A549 (cell line): ENCODE measurements at regions not wholly inside any gene's neighbourhood (a gene's known extent, or its start where the extent isn't known, plus 50 kb on each side); places are given as distances from the start of the nearest gene placed in this dataset.

Experiments
- ATAC-seq, 2 experiments: fragments of 200-7000 bp in 1 of 2; fragments of >200 bp in 1 of 2; cut with Nextera tagmentation in 1 of 2; cut with Tn5 transposase in 1 of 2; 3 replicates each; pipeline versions ENCODE4 v1.8.0 to v1.9.1; 2018 to 2020; ENCODE audit warnings: mild to moderate bottlenecking in 1 of 2, moderate library complexity in 1 of 2
- CTCF ChIA-PET: fragments of 300-600 bp; sonication (Branson Sonifier 250); formaldehyde crosslinking; extraction: SDS; loops from one replicate; lab custom pipeline; 2021; ENCODE audit warnings: antibody characterized with exemption, inconsistent platforms; lab: Yijun Ruan, JAX
- POLR2A ChIA-PET: fragments of 350-600 bp; formaldehyde crosslinking; extraction: SDS; loops from one replicate; lab custom pipeline; 2021; ENCODE audit warnings: antibody characterized with exemption, inconsistent platforms; lab: Yijun Ruan, JAX
- DNase-seq, 2 experiments: peaks; one replicate each; pipeline versions ENCODE4 v3.0.0 to v3.0.0-alpha.2; 2011 to 2016; ENCODE audit warnings: low read depth in 1 of 2, low spot score in 1 of 2
- FAIRE-seq: peaks from 2 replicates; lab custom pipeline; 2011; peaks lifted over from hg19 to GRCh38; lab: Jason Lieb, UNC
- H3K27ac ChIP-seq, 2 experiments: fragments of >200 bp; sonication (Bioruptor Twin); formaldehyde crosslinking; 3 replicates each; pipeline ENCODE4 v1.5.1; 2016 to 2017
- H3K4me1 ChIP-seq: fragments of >200 bp; sonication (Bioruptor Twin); formaldehyde crosslinking; 3 replicates; pipeline ENCODE4 v1.6.1; 2016
- H3K4me2 ChIP-seq: fragments of >200 bp; sonication (Bioruptor Twin); formaldehyde crosslinking; 3 replicates; pipeline ENCODE4 v1.6.1; 2016
- H3K4me3 ChIP-seq: fragments of >200 bp; sonication (Bioruptor Twin); formaldehyde crosslinking; 3 replicates; pipeline ENCODE4 v1.5.1; 2016
- H3K9me3 ChIP-seq: fragments of >200 bp; sonication (Bioruptor Twin); formaldehyde crosslinking; 3 replicates; pipeline ENCODE4 v1.6.1; 2016
- CBX2 ChIP-seq: fragments of 200-600 bp; sonication (generic); IDR thresholded peaks from 2 replicates; pipeline ENCODE4 v1.6.1; 2016; ENCODE audit warnings: low read depth, mild to moderate bottlenecking, borderline replicate concordance
- CHD2 ChIP-seq: fragments of 150-350 bp; IDR thresholded peaks from 2 replicates; pipeline ENCODE4 v1.6.1; 2014; ENCODE audit warnings: low read length; ENCODE audit not compliant: partially characterized antibody
- EP300 ChIP-seq, 2 experiments: fragments of >200 bp; sonication (Bioruptor Twin); formaldehyde crosslinking; IDR thresholded peaks; 2 replicates in 1 of 2; 3 replicates in 1 of 2; pipeline ENCODE4 v1.6.1; 2016 to 2017
- ESRRA ChIP-seq: fragments of 150-350 bp; IDR thresholded peaks from 2 replicates; pipeline ENCODE4 v1.6.1; 2014; ENCODE audit warnings: mild to moderate bottlenecking, low read length, borderline replicate concordance
- FOXS1 ChIP-seq: fragments of 250-450 bp; sonication (Bioruptor Pico); IDR thresholded peaks from 2 replicates; pipeline ENCODE4 v1.5.0; 2020; ENCODE audit warnings: mild to moderate bottlenecking, moderate library complexity
- GATA3 ChIP-seq: IDR thresholded peaks from 2 replicates; pipeline ENCODE4 v1.6.1; 2012; ENCODE audit warnings: borderline replicate concordance
- HMGXB4 ChIP-seq: fragments of 250-450 bp; sonication (Bioruptor Pico); IDR thresholded peaks from 2 replicates; pipeline ENCODE4 v1.5.0; 2021; ENCODE audit warnings: mild to moderate bottlenecking, moderate library complexity, borderline replicate concordance
- KDM5A ChIP-seq: fragments of 200-600 bp; sonication (generic); IDR thresholded peaks from 2 replicates; pipeline ENCODE4 v1.6.1; 2016; ENCODE audit warnings: antibody characterized with exemption, mild to moderate bottlenecking
- MAX ChIP-seq: IDR thresholded peaks from 2 replicates; pipeline ENCODE4 v1.6.1; 2012
- MAZ ChIP-seq: fragments of 150-350 bp; IDR thresholded peaks from 2 replicates; pipeline ENCODE4 v1.6.1; 2014; ENCODE audit warnings: antibody characterized with exemption, low read depth, low read length, borderline replicate concordance
- MYC ChIP-seq: IDR thresholded peaks from 2 replicates; pipeline ENCODE4 v1.6.1; 2012; ENCODE audit warnings: mild to moderate bottlenecking, inconsistent platforms, low read length, improper control_type of control experiment, borderline replicate concordance
- NPAS2 ChIP-seq: fragments of 250-450 bp; sonication (Bioruptor Pico); IDR thresholded peaks from 2 replicates; pipeline ENCODE4 v1.8.0; 2022; ENCODE audit warnings: mild to moderate bottlenecking, moderate library complexity, borderline replicate concordance
- NR3C1 ChIP-seq: fragments of >200 bp; sonication (Bioruptor Twin); formaldehyde crosslinking; IDR thresholded peaks from 3 replicates; pipeline ENCODE4 v1.6.1; 2017
- PHF8 ChIP-seq: fragments of 200-600 bp; sonication (generic); IDR thresholded peaks from 2 replicates; pipeline ENCODE4 v1.6.1; 2016; ENCODE audit warnings: low read depth, mild to moderate bottlenecking, antibody characterized with exemption, moderate library complexity, borderline replicate concordance
- RAD21 ChIP-seq, 2 experiments: fragments of >200 bp in 1 of 2; sonication (Bioruptor Twin) in 1 of 2; formaldehyde crosslinking in 1 of 2; IDR thresholded peaks in 1 of 2; conservative IDR thresholded peaks in 1 of 2; 2 replicates in 1 of 2; 3 replicates in 1 of 2; pipeline ENCODE4 v1.6.1; 2012 to 2018; ENCODE audit warnings: inconsistent platforms in 1 of 2
- RARB ChIP-seq: fragments of 250-450 bp; sonication (Bioruptor Pico); IDR thresholded peaks from 2 replicates; pipeline ENCODE4 v1.8.0; 2021; ENCODE audit warnings: mild to moderate bottlenecking, moderate library complexity
- REST ChIP-seq: fragments of 200-600 bp; sonication (generic); IDR thresholded peaks from 2 replicates; pipeline ENCODE4 v1.6.1; 2016; ENCODE audit warnings: antibody characterized with exemption, mild to moderate bottlenecking, moderate library complexity
- RFX5 ChIP-seq: fragments of 450-650 bp; IDR thresholded peaks from 2 replicates; pipeline ENCODE4 v1.7.1; 2014; ENCODE audit warnings: antibody characterized with exemption, mild to moderate bottlenecking, moderate library complexity
- SREBF2 ChIP-seq: fragments of 450-650 bp; IDR thresholded peaks from 2 replicates; pipeline ENCODE4 v1.6.1; 2014; ENCODE audit warnings: mild to moderate bottlenecking, moderate library complexity
- ZFP36 ChIP-seq: fragments of 450-650 bp; IDR thresholded peaks from 2 replicates; pipeline ENCODE4 v1.6.1; 2014; ENCODE audit warnings: borderline replicate concordance; ENCODE audit not compliant: partially characterized antibody
- WGBS: methylation state at CpG from one replicate; pipeline ENCODE4 v1.1.6; 2017; ENCODE audit errors: missing lambda C conversion rate; 5-methylcytosine and 5-hydroxymethylcytosine counted together
- TF ChIP-seq, protein P1 (sequence below): fragments of 150-350 bp; IDR thresholded peaks from 2 replicates; pipeline ENCODE4 v1.6.1; 2014; ENCODE audit warnings: low read depth, mild to moderate bottlenecking, low read length

DNA sequence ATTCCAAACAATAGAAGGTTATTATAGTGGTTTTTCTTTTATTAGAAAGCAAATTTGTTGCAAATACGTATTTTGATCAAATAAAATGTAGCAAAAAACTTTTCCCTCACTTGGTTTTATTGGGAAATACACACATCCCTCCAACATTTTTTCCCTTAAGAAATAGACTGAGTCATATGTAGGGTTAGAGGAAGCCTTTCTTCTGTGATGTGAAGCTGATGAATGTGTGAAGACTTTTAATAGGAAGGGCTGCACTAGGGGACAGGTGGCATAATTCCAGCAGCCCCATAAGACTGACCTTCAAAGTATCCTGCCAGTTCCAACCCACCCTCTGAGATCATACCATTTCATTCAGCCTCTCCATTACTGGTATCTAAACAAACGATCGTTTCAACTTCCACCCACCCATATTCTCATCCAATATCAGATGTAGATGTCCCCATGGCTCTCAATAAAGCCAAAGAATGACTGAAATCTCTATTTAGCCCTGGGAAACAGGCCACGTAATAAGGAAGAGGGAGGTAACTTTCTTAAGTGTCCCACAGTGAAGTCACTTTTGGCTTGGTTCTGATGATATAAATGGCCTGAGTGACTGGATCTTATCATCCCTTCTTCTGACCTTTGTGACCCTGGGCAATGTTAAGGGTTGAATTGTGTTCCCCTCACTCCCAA is 64.7 kb upstream of the LPAR1 start (continued):
- TF ChIP-seq HMGXB4 (CRISPR knock-in tag) = no peak
- no peak for TF ChIP-seq GATA3
- no peak for TF ChIP-seq ZFP36
- TF ChIP-seq KDM5A = no peak
- no peak for TF ChIP-seq NR3C1
- TF ChIP-seq SREBF2 = no peak
- no peak for TF ChIP-seq RAD21 (conservative IDR thresholded peaks at IDR 0.05 in 1 of 2, IDR thresholded peaks at IDR 0.05 in 1 of 2)
- TF ChIP-seq ESRRA = no peak
- no peak for TF ChIP-seq FOXS1 (CRISPR knock-in tag)

DNA sequence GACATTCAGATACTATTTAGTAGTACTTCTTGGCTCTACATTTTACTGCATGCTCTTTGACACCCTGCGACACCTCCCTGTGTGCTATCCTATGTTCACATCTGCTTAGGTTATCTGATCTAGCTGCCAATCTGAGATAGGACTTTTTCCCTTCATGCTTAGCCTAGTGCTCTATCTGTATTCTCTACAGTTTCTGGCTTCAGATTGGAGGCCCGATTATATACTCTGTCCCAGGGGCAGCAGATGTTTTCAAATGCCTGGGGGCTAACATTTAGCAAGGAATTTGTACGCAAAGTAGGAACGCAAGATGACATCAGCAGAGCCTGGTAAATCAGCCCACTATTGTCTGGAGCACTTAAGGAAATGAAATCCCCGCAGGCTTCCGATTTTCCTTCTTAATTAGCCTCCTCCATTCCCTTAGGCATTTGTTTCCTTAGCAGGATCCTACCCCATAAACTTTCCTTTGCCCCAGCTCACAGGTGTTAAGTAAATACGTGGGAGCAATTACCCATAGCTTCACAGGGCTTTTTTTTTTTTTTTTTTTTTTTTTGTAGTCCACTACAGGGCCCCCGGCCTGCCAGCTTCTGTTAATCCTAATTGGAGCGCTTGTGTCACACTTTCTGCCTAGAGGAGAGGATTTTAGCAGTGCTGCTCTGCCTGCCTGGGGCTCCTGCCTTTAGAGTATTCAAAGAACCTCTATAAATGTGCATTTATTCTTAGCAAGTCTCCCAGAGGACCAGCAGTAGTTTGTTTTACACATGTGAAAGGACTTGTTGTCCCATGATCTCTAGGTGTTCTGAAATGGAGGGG is 61.1 kb upstream of the LPAR1 start:
- Histone ChIP-seq H3K4me3 (no peak overlapping the region), H3K4me2 (no peak overlapping the region), H3K4me1 (peaks cover 8% of the 10 kb centered on the region), H3K27ac (no peak overlapping the region), H3K9me3 (no peaks in the 10 kb centered on the region)
- 80% methylated on average over 9 of the region's 9 CpGs for WGBS
- ChIA-PET CTCF (no interaction called here), POLR2A (no interaction called here)
- DNase-seq (no peak), ATAC-seq (no peak), FAIRE-seq (no peak)
- TF ChIP-seq MAX (no peak), MAZ (no peak), EP300 (IDR thresholded peaks at IDR 0.05) (no peak), REST (no peak), CHD2 (no peak), NPAS2 (CRISPR knock-in tag) (no peak), RARB (CRISPR knock-in tag) (no peak), PHF8 (no peak), MYC (no peak), CBX2 (no peak), RFX5 (no peak)
- TF ChIP-seq, protein P1, sequence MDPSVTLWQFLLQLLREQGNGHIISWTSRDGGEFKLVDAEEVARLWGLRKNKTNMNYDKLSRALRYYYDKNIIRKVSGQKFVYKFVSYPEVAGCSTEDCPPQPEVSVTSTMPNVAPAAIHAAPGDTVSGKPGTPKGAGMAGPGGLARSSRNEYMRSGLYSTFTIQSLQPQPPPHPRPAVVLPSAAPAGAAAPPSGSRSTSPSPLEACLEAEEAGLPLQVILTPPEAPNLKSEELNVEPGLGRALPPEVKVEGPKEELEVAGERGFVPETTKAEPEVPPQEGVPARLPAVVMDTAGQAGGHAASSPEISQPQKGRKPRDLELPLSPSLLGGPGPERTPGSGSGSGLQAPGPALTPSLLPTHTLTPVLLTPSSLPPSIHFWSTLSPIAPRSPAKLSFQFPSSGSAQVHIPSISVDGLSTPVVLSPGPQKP = no peak
